HG02798 (cell line): ENCODE measurements at regions not wholly inside any gene's neighbourhood (a gene's known extent, or its start where the extent isn't known, plus 50 kb on each side); places are given as distances from the start of the nearest gene placed in this dataset.
"Not testable (repeated sequence)": the region's sequence is repeated elsewhere in the genome, so short reads cannot be mapped to it uniquely, and the experiment has no call there.

Source experiments
- ATAC-seq: cut with Tn5 transposase; IDR thresholded peaks from one replicate; pipeline ENCODE4 v1.9.1; 2021; ENCODE audit warnings: mild to moderate bottlenecking; ENCODE audit not compliant: unreplicated experiment, poor library complexity

- ATAC-seq = no peak
Observed at GRCh38 chr10:107579970-107580369, 415.5 kb upstream of the SORCS1 start.

- no peak for ATAC-seq
Observed at GRCh38 chr10:107577221-107577620, 412.7 kb upstream of the SORCS1 start.

- ATAC-seq = no peak
Observed at GRCh38 chr10:107576746-107577145, 412.2 kb upstream of the SORCS1 start.

- no peak for ATAC-seq
Observed at GRCh38 chr10:107565014-107565413, 400.5 kb upstream of the SORCS1 start.

GRCh38 chr10:107561136-107561650, 396.7 kb upstream of the SORCS1 start:
- no peak for ATAC-seq

- no peak for ATAC-seq
Observed at GRCh38 chr10:107557916-107558315, 393.4 kb upstream of the SORCS1 start.

GRCh38 chr10:107554333-107554732, 389.8 kb upstream of the SORCS1 start:
- no peak for ATAC-seq

GRCh38 chr10:107553470-107553869, 389.0 kb upstream of the SORCS1 start:
- no peak for ATAC-seq

- ATAC-seq = no peak
Observed at GRCh38 chr10:107552963-107553362, 388.5 kb upstream of the SORCS1 start.

GRCh38 chr10:107548301-107548700, 383.8 kb upstream of the SORCS1 start:
- ATAC-seq = no peak

- ATAC-seq = no peak
Observed at GRCh38 chr10:107546986-107547385, 382.5 kb upstream of the SORCS1 start.

GRCh38 chr10:107546284-107546683, 381.8 kb upstream of the SORCS1 start:
- no peak for ATAC-seq

GRCh38 chr10:107545717-107546116, 381.2 kb upstream of the SORCS1 start:
- ATAC-seq = no peak

GRCh38 chr10:107544706-107545520, 380.4 kb upstream of the SORCS1 start:
- ATAC-seq = no peak

- ATAC-seq = no peak
Observed at GRCh38 chr10:107542607-107543006, 378.1 kb upstream of the SORCS1 start.

GRCh38 chr10:107542016-107542415, 377.5 kb upstream of the SORCS1 start:
- no peak for ATAC-seq

- no peak for ATAC-seq
Observed at GRCh38 chr10:107540981-107541380, 376.5 kb upstream of the SORCS1 start.

GRCh38 chr10:107529350-107529749, 364.8 kb upstream of the SORCS1 start:
- no peak for ATAC-seq

- ATAC-seq = no peak
Observed at GRCh38 chr10:107520348-107520747, 355.8 kb upstream of the SORCS1 start.

- no peak for ATAC-seq
Observed at GRCh38 chr10:107517811-107518210, 353.3 kb upstream of the SORCS1 start.

GRCh38 chr10:107516349-107516748, 351.8 kb upstream of the SORCS1 start:
- ATAC-seq = no peak

- not testable (repeated sequence) for ATAC-seq
Observed at GRCh38 chr10:107504011-107504410, 339.5 kb upstream of the SORCS1 start.
